Adrenal gland (tissue), 5 donors: ENCODE measurements at regions not wholly inside any gene's neighbourhood (a gene's known extent, or its start where the extent isn't known, plus 50 kb on each side); places are given as distances from the start of the nearest gene placed in this dataset.

Experiments used
- POLR2A ChIP-seq, 2 donors: fragments of 450-650 bp; IDR thresholded peaks; one replicate each; pipeline ENCODE4 v1.6.1; 2017; ENCODE audit warnings: antibody characterized with exemption in 2 of 2, mild to moderate bottlenecking in 2 of 2, moderate library complexity in 1 of 2
- TF ChIP-seq, protein P1 (sequence below), 6 experiments: fragments of 450-650 bp in 4 of 6; fragments of 200-600 bp in 2 of 6; sonication (generic) in 1 of 6; IDR thresholded peaks; 1 replicate in 5 of 6; 2 replicates in 1 of 6; pipeline versions ENCODE4 v1.5.1 to v1.8.0; 2016 to 2021; ENCODE audit warnings: antibody characterized with exemption in 6 of 6, mild to moderate bottlenecking in 2 of 6, moderate library complexity in 1 of 6
- donor health status: DM: no; HTN: no; CAD: no.

DNA sequence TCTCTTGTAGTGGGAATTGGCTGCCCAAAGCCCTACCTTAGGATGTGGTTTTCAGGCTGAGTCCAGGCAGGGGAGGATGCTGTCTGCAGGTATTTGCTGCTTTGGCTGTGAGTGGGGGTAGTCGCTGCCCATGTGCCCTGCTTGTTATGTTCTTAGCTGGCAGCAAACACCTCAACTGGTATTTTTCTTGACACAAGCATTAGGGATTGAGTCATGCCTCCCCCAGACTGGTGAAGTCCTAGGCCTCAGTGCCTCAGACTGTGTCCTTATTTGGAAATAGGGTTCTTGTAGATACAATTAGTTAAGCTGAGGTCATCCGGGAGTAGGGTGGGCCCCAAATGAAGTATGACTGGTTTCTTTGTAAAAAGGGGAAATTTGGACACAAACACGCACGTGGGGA, 808.3 kb upstream of the EEF2KMT start:
- TF ChIP-seq, protein P1, sequence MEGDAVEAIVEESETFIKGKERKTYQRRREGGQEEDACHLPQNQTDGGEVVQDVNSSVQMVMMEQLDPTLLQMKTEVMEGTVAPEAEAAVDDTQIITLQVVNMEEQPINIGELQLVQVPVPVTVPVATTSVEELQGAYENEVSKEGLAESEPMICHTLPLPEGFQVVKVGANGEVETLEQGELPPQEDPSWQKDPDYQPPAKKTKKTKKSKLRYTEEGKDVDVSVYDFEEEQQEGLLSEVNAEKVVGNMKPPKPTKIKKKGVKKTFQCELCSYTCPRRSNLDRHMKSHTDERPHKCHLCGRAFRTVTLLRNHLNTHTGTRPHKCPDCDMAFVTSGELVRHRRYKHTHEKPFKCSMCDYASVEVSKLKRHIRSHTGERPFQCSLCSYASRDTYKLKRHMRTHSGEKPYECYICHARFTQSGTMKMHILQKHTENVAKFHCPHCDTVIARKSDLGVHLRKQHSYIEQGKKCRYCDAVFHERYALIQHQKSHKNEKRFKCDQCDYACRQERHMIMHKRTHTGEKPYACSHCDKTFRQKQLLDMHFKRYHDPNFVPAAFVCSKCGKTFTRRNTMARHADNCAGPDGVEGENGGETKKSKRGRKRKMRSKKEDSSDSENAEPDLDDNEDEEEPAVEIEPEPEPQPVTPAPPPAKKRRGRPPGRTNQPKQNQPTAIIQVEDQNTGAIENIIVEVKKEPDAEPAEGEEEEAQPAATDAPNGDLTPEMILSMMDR (IDR thresholded peaks at IDR 0.05): no peak
- TF ChIP-seq POLR2A (IDR thresholded peaks at IDR 0.05): no peak
